PC-9 (cell line): ENCODE measurements at regions not wholly inside any gene's neighbourhood (a gene's known extent, or its start where the extent isn't known, plus 50 kb on each side); places are given as distances from the start of the nearest gene placed in this dataset.

ENCODE experiments used
- BruUV-seq: library from RNA; stranded (reverse); fragments of 400-500 nt; replicated peaks from 2 replicates; lab custom pipeline; 2021; lab: Mats Ljungman, UMichigan
- CTCF ChIA-PET: fragments of 300-600 bp; sonication (Branson Sonifier 250); formaldehyde crosslinking; loops from one replicate; lab custom pipeline; 2022; ENCODE audit warnings: antibody characterized with exemption; lab: Charles Lee
- POLR2A ChIA-PET: fragments of 300-600 bp; sonication (Branson Sonifier 250); formaldehyde crosslinking; loops from one replicate; lab custom pipeline; 2022; ENCODE audit warnings: antibody characterized with exemption; ENCODE audit not compliant: unreplicated experiment; lab: Charles Lee
- DNase-seq, 2 experiments: peaks; one replicate each; pipeline versions ENCODE4 v3.0.0 to v3.0.0-alpha.2; 2015 to 2022; ENCODE audit warnings: mixed read lengths in 1 of 2
- H2AFZ ChIP-seq: fragments of 200-600 bp; sonication (generic); 2 replicates; pipeline ENCODE4 v1.8.1; 2017; ENCODE audit warnings: antibody characterized with exemption
- H3F3A ChIP-seq: fragments of 200-600 bp; sonication (generic); 2 replicates; pipeline ENCODE4 v1.8.1; 2017; ENCODE audit warnings: antibody characterized with exemption, mild to moderate bottlenecking, low read depth; ENCODE audit not compliant: insufficient read depth
- H3K27ac ChIP-seq: fragments of 200-600 bp; sonication (generic); 2 replicates; pipeline ENCODE4 v1.6.1; 2016; ENCODE audit warnings: mixed run types
- H3K27me3 ChIP-seq: fragments of 200-600 bp; sonication (generic); 2 replicates; pipeline ENCODE4 v1.6.1; 2016; ENCODE audit warnings: low read depth, mixed run types; ENCODE audit not compliant: insufficient read depth
- H3K36me3 ChIP-seq: fragments of 200-600 bp; sonication (generic); 2 replicates; pipeline ENCODE4 v1.6.1; 2016; ENCODE audit warnings: low read depth, mixed run types
- H3K4me1 ChIP-seq: fragments of 200-600 bp; sonication (generic); replicated peaks from 2 replicates; pipeline ENCODE4 v1.6.1; 2016; ENCODE audit warnings: mixed run types; ENCODE audit not compliant: insufficient read depth
- H3K4me2 ChIP-seq: fragments of 200-600 bp; sonication (generic); 2 replicates; pipeline ENCODE4 v1.6.1; 2017; ENCODE audit warnings: mixed run types
- H3K4me3 ChIP-seq: fragments of 200-600 bp; sonication (generic); 2 replicates; pipeline ENCODE4 v1.6.1; 2016; ENCODE audit warnings: mixed run types
- H3K79me2 ChIP-seq: fragments of 200-600 bp; sonication (generic); 2 replicates; pipeline ENCODE4 v1.6.1; 2017; ENCODE audit warnings: low read depth, mixed run types
- H3K9me2 ChIP-seq: fragments of 200-600 bp; sonication (generic); 2 replicates; pipeline ENCODE4 v1.8.1; 2017; ENCODE audit warnings: mild to moderate bottlenecking; ENCODE audit not compliant: insufficient read depth
- H3K9me3 ChIP-seq: fragments of 200-600 bp; sonication (generic); 2 replicates; pipeline ENCODE4 v1.8.1; 2016; ENCODE audit warnings: low read depth; ENCODE audit not compliant: insufficient read depth
- H4K20me1 ChIP-seq: fragments of 200-600 bp; sonication (generic); 2 replicates; pipeline ENCODE4 v1.8.1; 2017; ENCODE audit not compliant: insufficient read depth
- CTCF ChIP-seq: fragments of 200-600 bp; sonication (generic); conservative IDR thresholded peaks from 2 replicates; pipeline ENCODE4 v1.6.1; 2017; ENCODE audit warnings: mixed run types, antibody characterized with exemption, mild to moderate bottlenecking, moderate library complexity
- EZH2 ChIP-seq: fragments of 200-600 bp; sonication (generic); IDR thresholded peaks from 2 replicates; pipeline ENCODE4 v1.8.0; 2017; ENCODE audit warnings: antibody characterized with exemption, low read depth
- intact Hi-C: fragments of 100-400 bp; cut with micrococcal nuclease; formaldehyde crosslinking; loops from one replicate; pipeline ENCODE4 v1.10.0; 2022; ENCODE audit not compliant: unreplicated experiment

- Histone ChIP-seq H3K27ac (no peak overlapping the region), H3K4me2 (no peak overlapping the region), H3K27me3 (peaks cover 72% of the 10 kb centered on the region), H2AFZ (no peak overlapping the region), H4K20me1 (no peaks in the 10 kb centered on the region), H3F3A (no peaks in the 10 kb centered on the region), H3K9me3 (no peaks in the 10 kb centered on the region), H3K4me1 (no peaks in the 10 kb centered on the region), H3K4me3 (no peak overlapping the region), H3K79me2 (no peaks in the 10 kb centered on the region), H3K36me3 (no peaks in the 10 kb centered on the region), H3K9me2 (no peaks in the 10 kb centered on the region)
- TF ChIP-seq EZH2 (no peak), CTCF (no peak)
- POLR2A ChIA-PET, result no interaction called here
- DNase-seq, result no peak
- intact Hi-C loops, result no loop called here
- BruUV-seq, result no TSS peak
- CTCF ChIA-PET, result no interaction called here
Observed at GRCh38 chr14:93855737-93856136, 67.5 kb upstream of the PRIMA1 start.

GRCh38 chr14:93847473-93847872 is 59.2 kb upstream of the PRIMA1 start:
- Histone ChIP-seq H3K4me1 (no peaks in the 10 kb centered on the region), H3F3A (no peaks in the 10 kb centered on the region), H3K79me2 (no peaks in the 10 kb centered on the region), H3K27ac (no peak overlapping the region), H3K36me3 (no peaks in the 10 kb centered on the region), H3K4me2 (no peak overlapping the region), H2AFZ (no peak overlapping the region), H4K20me1 (no peaks in the 10 kb centered on the region), H3K9me2 (no peaks in the 10 kb centered on the region), H3K9me3 (no peaks in the 10 kb centered on the region), H3K4me3 (no peak overlapping the region), H3K27me3 (peaks cover 71% of the 10 kb centered on the region)
- no TSS peak for BruUV-seq
- TF ChIP-seq CTCF, result no peak
- TF ChIP-seq EZH2, result no peak
- ChIA-PET POLR2A (no interaction called here), CTCF (no interaction called here)
- DNase-seq, result no peak
- intact Hi-C loops, result no loop called here

- no peaks in the 10 kb centered on the region for H4K20me1 ChIP-seq
- CTCF ChIA-PET, result no interaction called here
- POLR2A ChIA-PET, result no interaction called here
- TF ChIP-seq EZH2, result no peak
- no peak for TF ChIP-seq CTCF
- no peaks in the 10 kb centered on the region for H3K79me2 ChIP-seq
- intact Hi-C loops, result no loop called here
- H3F3A ChIP-seq, result no peaks in the 10 kb centered on the region
- DNase-seq, result no peak
- no peaks in the 10 kb centered on the region for H3K9me2 ChIP-seq
- no peaks in the 10 kb centered on the region for H3K4me1 ChIP-seq
- no peak overlapping the region for H3K4me3 ChIP-seq
- no peak overlapping the region for H3K4me2 ChIP-seq
- H2AFZ ChIP-seq, result no peak overlapping the region
- BruUV-seq, result no TSS peak
- peaks cover 41% of the 10 kb centered on the region for H3K27me3 ChIP-seq
- H3K36me3 ChIP-seq, result no peaks in the 10 kb centered on the region
- no peak overlapping the region for H3K27ac ChIP-seq
- no peaks in the 10 kb centered on the region for H3K9me3 ChIP-seq
Observed at GRCh38 chr14:93838238-93838637, 50.0 kb upstream of the PRIMA1 start.
